Lung (tissue), 11 donors: ENCODE measurements at regions not wholly inside any gene's neighbourhood (a gene's known extent, or its start where the extent isn't known, plus 50 kb on each side); places are given as distances from the start of the nearest gene placed in this dataset.
"Not testable (repeated sequence)": the region's sequence is repeated elsewhere in the genome, so short reads cannot be mapped to it uniquely, and the experiment has no call there.

ENCODE experiments used
- ATAC-seq: fragments of 200-7000 bp; cut with Tn5 transposase; one replicate; pipeline ENCODE4 v1.9.1; 2020; ENCODE audit warnings: moderate number of reproducible peaks; ENCODE audit not compliant: insufficient read depth, low FRiP score
- DNase-seq, 3 donors: peaks; one replicate each; pipeline ENCODE4 v3.0.0-alpha.2; 2013 to 2017
- H3K27ac ChIP-seq, 2 donors: one replicate each; pipeline ENCODE4 v1.5.1; 2013; ENCODE audit warnings: mild to moderate bottlenecking in 2 of 2, moderate library complexity in 2 of 2, control low read depth in 1 of 2, inconsistent platforms in 1 of 2, low read depth in 1 of 2, low read length in 1 of 2
- H3K27me3 ChIP-seq, 3 donors: one replicate each; pipeline ENCODE4 v1.5.1; 2013; ENCODE audit warnings: low read length in 2 of 3; ENCODE audit not compliant: control insufficient read depth in 3 of 3, insufficient read depth in 3 of 3
- H3K36me3 ChIP-seq, 4 donors: one replicate each; pipeline ENCODE4 v1.5.1; 2013; ENCODE audit warnings: low read length in 4 of 4, mild to moderate bottlenecking in 1 of 4, moderate library complexity in 1 of 4; ENCODE audit not compliant: control insufficient read depth in 4 of 4, insufficient read depth in 4 of 4
- H3K4me1 ChIP-seq, 5 donors: one replicate each; pipeline ENCODE4 v1.5.1; 2013; ENCODE audit warnings: low read length in 5 of 5, mild to moderate bottlenecking in 2 of 5, moderate library complexity in 1 of 5; ENCODE audit not compliant: control insufficient read depth in 5 of 5, insufficient read depth in 5 of 5
- H3K4me3 ChIP-seq: one replicate; pipeline ENCODE4 v1.5.1; 2013; ENCODE audit warnings: mild to moderate bottlenecking, control low read depth, moderate library complexity
- H3K9ac ChIP-seq, 2 donors: one replicate each; pipeline ENCODE4 v1.5.1; 2013; ENCODE audit warnings: low read length in 2 of 2, control low read depth in 1 of 2; ENCODE audit not compliant: insufficient read depth in 1 of 2
- H3K9me3 ChIP-seq, 4 donors: one replicate each; pipeline ENCODE4 v1.5.1; 2013; ENCODE audit warnings: low read length in 3 of 4, mild to moderate bottlenecking in 1 of 4, moderate library complexity in 1 of 4; ENCODE audit not compliant: control insufficient read depth in 4 of 4, insufficient read depth in 3 of 4
- CTCF ChIP-seq: IDR thresholded peaks from 2 replicates; pipeline ENCODE4 v1.5.1; 2012; ENCODE audit warnings: mild to moderate bottlenecking; ENCODE audit errors: control extremely low read depth, extremely low read depth
- WGBS, 2 donors: extraction: QIAGEN DNeasy Blood & Tissue Kit; methylation state at CpG; one replicate each; pipeline ENCODE4 v1.1.7; 2013; 5-methylcytosine and 5-hydroxymethylcytosine counted together
- donor health status: control.
- donor health status: control.
- donor health status: Bipolar disorder and iron deficiency.
- donor health status: healthy.
- donor health status: DM: yes; HTN: yes; CAD: no.

DNA sequence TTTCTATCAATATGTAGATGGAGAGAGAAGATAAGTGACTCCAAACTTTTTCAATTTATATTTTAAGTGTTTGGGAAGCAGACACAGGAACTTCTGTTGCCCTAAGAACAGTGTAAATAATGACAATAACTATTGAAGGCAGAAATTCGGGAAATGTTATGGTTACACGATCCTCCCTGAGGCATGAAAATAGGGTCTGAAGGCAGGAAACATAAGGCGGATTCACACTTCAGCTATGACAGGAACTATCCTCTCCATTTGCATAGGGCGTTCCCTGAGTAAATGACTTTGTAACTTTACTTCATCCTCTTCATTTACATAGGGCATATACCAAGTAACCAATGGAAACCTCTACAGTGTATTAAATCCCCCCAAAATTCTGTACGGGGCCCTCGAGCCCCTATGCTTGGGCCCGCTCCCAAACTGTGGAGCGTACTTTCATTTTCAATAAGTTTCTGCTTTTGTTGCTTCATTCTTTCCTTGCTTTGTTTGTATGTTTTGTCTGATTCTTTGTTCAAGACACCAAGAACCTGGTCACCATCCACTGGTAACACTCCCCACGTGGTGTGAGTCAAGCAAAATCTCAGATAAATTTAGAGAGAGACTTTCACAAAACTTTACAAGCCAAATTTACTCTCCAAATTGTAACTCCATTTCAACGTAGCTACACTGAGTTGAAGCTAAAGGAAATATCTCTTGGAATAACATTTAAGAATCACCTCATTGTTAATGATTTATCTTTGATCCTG is 2504.3 kb downstream of the ARAP2 start:
- no peaks in the 10 kb centered on the region for H3K27me3 ChIP-seq
- WGBS, 2 donors, result 76 to 80% methylated on average over 10 of the region's 10 CpGs
- DNase-seq (no peak), ATAC-seq (no peak)
- no peak overlapping the region for H3K27ac ChIP-seq
- H3K4me3 ChIP-seq, result no peak overlapping the region
- H3K9ac ChIP-seq, result no peak overlapping the region
- peaks cover 0 to 5% (median 0%) of the 10 kb centered on the region in 5 donors for H3K4me1 ChIP-seq
- H3K9me3 ChIP-seq, result peaks cover 0 to 2% (median 0%) of the 10 kb centered on the region in 4 donors
- TF ChIP-seq CTCF, result no peak
- no peaks in the 10 kb centered on the region for H3K36me3 ChIP-seq

GRCh38 chr4:33740871-33741270 is 2503.4 kb downstream of the ARAP2 start:
- H3K9me3 ChIP-seq, H3K9ac ChIP-seq, H3K4me1 ChIP-seq, H3K4me3 ChIP-seq, H3K36me3 ChIP-seq, H3K27ac ChIP-seq, DNase-seq, H3K27me3 ChIP-seq, ATAC-seq: not testable (repeated sequence)
- WGBS, 2 donors, result 43 to 56% methylated on average over 5 of the region's 5 CpGs

DNA sequence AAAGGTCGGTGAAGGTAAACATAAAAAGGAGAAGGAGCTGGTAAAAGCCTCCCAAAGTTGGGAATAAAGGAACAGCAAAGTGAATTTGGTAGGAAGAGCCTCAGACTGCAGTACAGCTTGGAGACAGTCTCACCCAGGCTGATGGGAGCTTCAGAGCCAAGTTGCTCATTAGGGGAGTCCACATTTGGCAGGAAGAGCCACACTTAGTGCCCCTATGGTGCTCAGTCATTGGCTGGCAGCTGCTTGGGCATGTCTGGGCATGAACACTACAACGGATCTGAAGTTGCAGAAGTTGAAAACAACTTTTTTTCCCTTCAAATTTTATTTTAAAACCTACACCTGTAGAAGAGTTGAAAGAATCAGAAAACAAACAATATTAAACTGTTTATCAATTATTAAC is 2497.3 kb downstream of the ARAP2 start:
- no peak for TF ChIP-seq CTCF
- 58 to 72% methylated on average over 2 of the region's 2 CpGs for WGBS, 2 donors
- ATAC-seq (no peak), DNase-seq (no peak)
- Histone ChIP-seq H3K4me1 (no peaks in the 10 kb centered on the region), H3K27me3 (no peaks in the 10 kb centered on the region), H3K4me3 (no peak overlapping the region), H3K27ac (no peak overlapping the region), H3K9me3 (no peaks in the 10 kb centered on the region), H3K9ac (no peak overlapping the region), H3K36me3 (no peaks in the 10 kb centered on the region)

DNA sequence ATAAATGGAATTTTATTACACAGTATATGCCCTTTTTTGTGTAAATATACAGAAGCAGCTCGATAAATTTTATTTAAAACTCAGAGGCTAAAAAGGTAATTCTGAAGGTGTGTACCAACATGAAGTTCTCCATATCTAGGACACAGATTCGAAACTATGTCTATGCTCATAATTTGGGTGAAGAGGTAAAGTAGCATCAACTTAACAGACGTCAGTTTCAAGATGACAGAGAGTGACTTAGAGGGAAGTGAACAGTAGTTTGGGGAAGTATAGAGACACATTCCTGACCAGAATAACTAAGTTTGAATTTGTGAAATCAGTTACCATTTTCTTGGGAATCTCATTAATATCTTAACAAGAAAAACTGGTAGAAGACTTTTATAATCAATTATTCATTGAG is 2493.3 kb downstream of the ARAP2 start:
- Histone ChIP-seq H3K27me3 (no peaks in the 10 kb centered on the region), H3K4me1 (no peaks in the 10 kb centered on the region), H3K9ac (no peak overlapping the region), H3K27ac (no peak overlapping the region), H3K36me3 (no peaks in the 10 kb centered on the region), H3K4me3 (no peak overlapping the region), H3K9me3 (no peaks in the 10 kb centered on the region)
- no peak for TF ChIP-seq CTCF
- no peak for DNase-seq
- 85 to 86% methylated on average over 3 of the region's 3 CpGs for WGBS, 2 donors
- ATAC-seq, result no peak
